Spleen (tissue), 11 donors: ENCODE measurements at regions not wholly inside any gene's neighbourhood (a gene's known extent, or its start where the extent isn't known, plus 50 kb on each side); places are given as distances from the start of the nearest gene placed in this dataset.

Experiments
- DNase-seq: peaks from one replicate; pipeline ENCODE4 v3.0.0-alpha.2; 2020
- H3K27ac ChIP-seq, 8 donors: fragments of 200-600 bp; sonication (generic) in 7 of 8; 1 replicate in 4 of 8; 2 replicates in 4 of 8; pipeline versions ENCODE4 v1.5.0 to v1.8.0; 2016 to 2021; ENCODE audit warnings: inconsistent platforms in 4 of 8, mild to moderate bottlenecking in 4 of 8, moderate library complexity in 1 of 8
- H3K27me3 ChIP-seq, 7 donors: fragments of 200-600 bp; sonication (generic) in 6 of 7; replicated peaks in 1 of 7; 1 replicate in 4 of 7; 2 replicates in 3 of 7; pipeline versions ENCODE4 v1.5.0 to v1.8.0; 2016 to 2021; ENCODE audit warnings: inconsistent platforms in 3 of 7, mild to moderate bottlenecking in 1 of 7
- H3K36me3 ChIP-seq, 6 donors: fragments of 200-600 bp; sonication (generic) in 5 of 6; 1 replicate in 4 of 6; 2 replicates in 2 of 6; pipeline versions ENCODE4 v1.5.0 to v1.8.0; 2016 to 2021; ENCODE audit warnings: inconsistent platforms in 2 of 6
- H3K4me1 ChIP-seq, 6 donors: fragments of 200-600 bp; sonication (generic) in 5 of 6; 1 replicate in 3 of 6; 2 replicates in 3 of 6; pipeline versions ENCODE4 v1.5.0 to v1.8.0; 2016 to 2021; ENCODE audit warnings: inconsistent platforms in 3 of 6
- H3K4me3 ChIP-seq, 8 donors: fragments of 200-600 bp; sonication (generic) in 7 of 8; 1 replicate in 4 of 8; 2 replicates in 4 of 8; pipeline versions ENCODE4 v1.5.0 to v1.8.0; 2016 to 2021; ENCODE audit warnings: inconsistent platforms in 4 of 8, mild to moderate bottlenecking in 4 of 8, moderate library complexity in 2 of 8
- H3K9me3 ChIP-seq, 8 donors: fragments of 200-600 bp; sonication (generic) in 7 of 8; 1 replicate in 4 of 8; 2 replicates in 4 of 8; pipeline versions ENCODE4 v1.5.0 to v1.8.0; 2016 to 2021; ENCODE audit warnings: inconsistent platforms in 4 of 8
- CTCF ChIP-seq, 11 experiments: fragments of 200-600 bp in 7 of 11; fragments of 450-650 bp in 4 of 11; sonication (generic) in 4 of 11; IDR thresholded peaks in 8 of 11; conservative IDR thresholded peaks in 3 of 11; 1 replicate in 7 of 11; 2 replicates in 4 of 11; pipeline versions ENCODE4 v1.4.0 to v1.8.0; 2016 to 2021; ENCODE audit warnings: antibody characterized with exemption in 11 of 11, inconsistent platforms in 4 of 11, mild to moderate bottlenecking in 1 of 11
- POLR2A ChIP-seq, 3 donors: fragments of 450-650 bp; IDR thresholded peaks; one replicate each; pipeline ENCODE4 v1.5.1; 2017; ENCODE audit warnings: antibody characterized with exemption in 3 of 3, mild to moderate bottlenecking in 1 of 3
- POLR2AphosphoS5 ChIP-seq, 3 donors: sonication (generic); formaldehyde crosslinking; IDR thresholded peaks; one replicate each; pipeline ENCODE4 v1.5.1; 2017; ENCODE audit warnings: antibody characterized with exemption in 3 of 3
- WGBS, 5 donors: extraction: QIAGEN DNeasy Blood & Tissue Kit in 3 of 5; methylation state at CpG; one replicate each; pipeline versions ENCODE4 v1.1.5 to v1.1.7; 2013 to 2018; 5-methylcytosine and 5-hydroxymethylcytosine counted together
- intact Hi-C: fragments of 100-400 bp; cut with DNase I; formaldehyde crosslinking; loops from one replicate; pipeline ENCODE4 v1.15.0; 2023; ENCODE audit warnings: low total_unique reads
- donor health status: healthy with polysubstance abuse.
- donor health status: DM: no; HTN: no; CAD: no; lungs with moderate emphysema.
- donor health status: DM: no; HTN: no; CAD: no.
- donor health status: Bipolar disorder and iron deficiency.
- donor health status: healthy.
- donor health status: DM: no; HTN: no; CAD: no.
- donor health status: DM: yes; HTN: yes; CAD: no.

DNA sequence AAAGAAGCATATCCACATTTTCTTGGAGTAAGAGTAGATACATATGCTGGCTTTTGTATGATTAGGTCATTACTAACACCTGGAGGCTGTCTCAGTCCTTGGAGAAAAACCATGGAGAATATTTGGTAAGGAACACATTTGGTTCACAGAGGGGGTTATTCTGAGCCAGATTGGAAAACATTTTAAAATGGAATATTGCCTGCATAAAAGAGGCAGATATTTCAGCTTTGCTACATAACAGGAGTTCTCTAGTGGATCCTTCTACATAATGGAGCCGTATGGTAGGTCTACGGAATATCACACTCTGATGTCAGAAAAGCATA, 415.1 kb downstream of the ADGRL2 start:
- H3K4me1 ChIP-seq, result no peaks in the 10 kb centered on the region
- no peak for DNase-seq
- no peaks in the 10 kb centered on the region for H3K9me3 ChIP-seq
- 95 to 100% (median 98%) methylated on average over 2 of the region's 2 CpGs for WGBS, 5 donors
- TF ChIP-seq POLR2AphosphoS5 (IDR thresholded peaks at IDR 0.05) (no peak), CTCF (IDR thresholded peaks at IDR 0.05 in 8 of 11, conservative IDR thresholded peaks at IDR 0.05 in 3 of 11) (no peak), POLR2A (IDR thresholded peaks at IDR 0.05) (no peak)
- no peaks in the 10 kb centered on the region for H3K36me3 ChIP-seq
- no peak overlapping the region for H3K4me3 ChIP-seq
- H3K27me3 ChIP-seq, result no peaks in the 10 kb centered on the region
- no peak overlapping the region for H3K27ac ChIP-seq
- intact Hi-C loops, result no loop called here

DNA sequence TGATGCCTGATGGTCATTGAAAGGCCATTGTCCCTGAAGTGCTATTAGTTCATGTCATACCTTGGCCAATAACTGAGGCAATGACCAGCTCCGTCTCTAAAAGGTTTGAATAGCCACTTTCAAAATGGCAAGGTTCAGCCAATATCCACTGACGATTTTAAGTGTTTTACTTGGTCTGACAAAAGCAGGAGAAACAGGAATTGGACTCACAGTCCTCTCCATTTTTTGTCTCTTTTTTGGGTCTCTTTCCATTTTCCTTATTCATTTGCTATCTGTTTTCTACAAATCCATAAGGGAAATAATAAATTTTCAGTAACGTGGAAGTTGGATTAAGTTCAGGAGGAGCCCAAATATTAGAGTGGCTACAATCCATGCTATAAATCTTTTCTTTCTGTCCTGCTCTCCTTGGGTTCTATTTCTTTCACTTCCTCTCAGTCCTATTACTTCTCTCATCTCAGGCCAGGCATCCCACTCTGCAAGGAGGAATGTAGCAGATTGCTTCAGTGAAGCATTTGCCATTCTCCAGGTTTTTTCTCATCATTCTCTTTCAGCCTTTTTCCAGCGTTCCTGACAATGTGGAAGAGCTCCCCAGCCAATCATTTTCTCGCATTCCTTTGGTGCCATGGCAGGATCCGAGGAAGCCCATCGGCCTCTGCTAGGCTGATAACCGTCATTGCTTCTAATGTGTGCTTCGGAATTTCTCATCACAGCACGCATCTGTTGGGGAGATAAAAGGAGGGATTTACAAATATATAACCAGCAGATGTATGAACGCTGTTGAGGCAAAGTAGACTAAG, 414.5 kb downstream of the ADGRL2 start:
- H3K9me3 ChIP-seq, result no peaks in the 10 kb centered on the region
- 85 to 92% (median 90%) methylated on average over 11 of the region's 11 CpGs for WGBS, 5 donors
- no peak for TF ChIP-seq CTCF (IDR thresholded peaks at IDR 0.05 in 8 of 11, conservative IDR thresholded peaks at IDR 0.05 in 3 of 11)
- no peak for TF ChIP-seq POLR2A (IDR thresholded peaks at IDR 0.05)
- TF ChIP-seq POLR2AphosphoS5 (IDR thresholded peaks at IDR 0.05), result no peak
- H3K4me1 ChIP-seq, result no peaks in the 10 kb centered on the region
- no peak overlapping the region for H3K4me3 ChIP-seq
- H3K27ac ChIP-seq, result no peak overlapping the region
- intact Hi-C loops, result no loop called here
- no peak for DNase-seq
- H3K36me3 ChIP-seq, result no peaks in the 10 kb centered on the region
- H3K27me3 ChIP-seq, result no peaks in the 10 kb centered on the region

DNA sequence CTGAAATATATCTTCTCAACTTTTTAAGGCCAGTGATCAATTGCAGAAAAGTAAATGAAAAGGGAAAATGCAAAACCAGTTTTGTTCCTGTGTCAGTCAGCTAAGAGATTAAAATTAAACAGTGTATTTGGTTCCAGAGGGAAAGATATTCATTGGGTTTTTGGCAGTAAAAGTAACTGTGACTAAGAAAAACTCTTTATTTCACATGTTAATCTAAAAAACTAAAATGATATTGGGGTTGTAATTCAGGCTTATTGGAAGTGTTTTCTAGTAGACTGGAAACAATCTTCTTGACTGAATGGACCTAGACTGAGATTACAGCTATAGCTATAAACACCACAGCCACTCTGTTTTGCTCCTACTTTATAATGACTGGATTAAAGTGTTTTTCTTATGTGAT, 413.9 kb downstream of the ADGRL2 start:
- intact Hi-C loops, result no loop called here
- no peak for DNase-seq
- TF ChIP-seq CTCF (IDR thresholded peaks at IDR 0.05 in 8 of 11, conservative IDR thresholded peaks at IDR 0.05 in 3 of 11) (no peak), POLR2A (IDR thresholded peaks at IDR 0.05) (no peak), POLR2AphosphoS5 (IDR thresholded peaks at IDR 0.05) (no peak)
- H3K36me3 ChIP-seq, result no peaks in the 10 kb centered on the region
- H3K4me3 ChIP-seq, result no peak overlapping the region
- no peak overlapping the region for H3K27ac ChIP-seq
- H3K27me3 ChIP-seq, result no peaks in the 10 kb centered on the region
- no peaks in the 10 kb centered on the region for H3K9me3 ChIP-seq
- H3K4me1 ChIP-seq, result no peaks in the 10 kb centered on the region

GRCh38 chr1:82197606-82198005, 396.9 kb downstream of the ADGRL2 start:
- Histone ChIP-seq H3K27ac (no peak overlapping the region), H3K9me3 (no peaks in the 10 kb centered on the region), H3K4me1 (no peaks in the 10 kb centered on the region), H3K4me3 (no peak overlapping the region), H3K36me3 (no peaks in the 10 kb centered on the region), H3K27me3 (no peaks in the 10 kb centered on the region)
- no peak for TF ChIP-seq CTCF (IDR thresholded peaks at IDR 0.05 in 8 of 11, conservative IDR thresholded peaks at IDR 0.05 in 3 of 11)
- TF ChIP-seq POLR2A (IDR thresholded peaks at IDR 0.05), result no peak
- TF ChIP-seq POLR2AphosphoS5 (IDR thresholded peaks at IDR 0.05), result no peak
- 81 to 93% (median 89%) methylated on average over 3 of the region's 3 CpGs for WGBS, 5 donors
- intact Hi-C loops, result no loop called here
- no peak for DNase-seq
